HL-60 (cell line): ENCODE measurements at regions not wholly inside any gene's neighbourhood (a gene's known extent, or its start where the extent isn't known, plus 50 kb on each side); places are given as distances from the start of the nearest gene placed in this dataset.

Source experiments
- DNase-seq, 2 experiments: peaks; one replicate each; pipeline ENCODE4 v3.0.0-alpha.2; 2010 to 2020; ENCODE audit warnings: low read depth in 1 of 2, low spot score in 1 of 2
- H3K27ac ChIP-seq: fragments of 250-450 bp; sonication (Bioruptor Pico); replicated peaks from 2 replicates; pipeline ENCODE4 v1.5.1; 2020; ENCODE audit warnings: mild to moderate bottlenecking, moderate library complexity
- H3K27me3 ChIP-seq: fragments of 250-450 bp; sonication (Bioruptor Pico); 2 replicates; pipeline ENCODE4 v1.5.1; 2021; ENCODE audit warnings: mild to moderate bottlenecking, moderate library complexity; ENCODE audit not compliant: insufficient read depth, poor library complexity, severe bottlenecking
- H3K4me3 ChIP-seq: replicated peaks from 2 replicates; pipeline ENCODE4 v1.5.1; 2011; ENCODE audit warnings: mild to moderate bottlenecking, control low read depth, low read length; ENCODE audit not compliant: insufficient read depth
- CTCF ChIP-seq: IDR thresholded peaks from one replicate; pipeline ENCODE4 v1.5.1; 2011; ENCODE audit warnings: low read length, control low read depth, inconsistent platforms; ENCODE audit not compliant: insufficient read depth
- GABPA ChIP-seq: IDR thresholded peaks from 2 replicates; pipeline ENCODE4 v1.6.1; 2012; ENCODE audit warnings: low read depth
- POLR2AphosphoS5 ChIP-seq: IDR thresholded peaks from 2 replicates; pipeline ENCODE4 v1.6.1; 2012; ENCODE audit warnings: low read depth
- SPI1 ChIP-seq: IDR thresholded peaks from 2 replicates; pipeline ENCODE4 v1.6.1; 2012; ENCODE audit warnings: low read depth, mild to moderate bottlenecking, borderline replicate concordance
- TF ChIP-seq, protein P1 (sequence below): IDR thresholded peaks from 2 replicates; pipeline ENCODE4 v1.6.1; 2012; ENCODE audit warnings: low read depth; ENCODE audit not compliant: insufficient replicate concordance

- Histone ChIP-seq H3K27me3 (no peaks in the 10 kb centered on the region), H3K27ac (no peak overlapping the region), H3K4me3 (no peak overlapping the region)
- TF ChIP-seq SPI1 = no peak
- TF ChIP-seq, protein P1, sequence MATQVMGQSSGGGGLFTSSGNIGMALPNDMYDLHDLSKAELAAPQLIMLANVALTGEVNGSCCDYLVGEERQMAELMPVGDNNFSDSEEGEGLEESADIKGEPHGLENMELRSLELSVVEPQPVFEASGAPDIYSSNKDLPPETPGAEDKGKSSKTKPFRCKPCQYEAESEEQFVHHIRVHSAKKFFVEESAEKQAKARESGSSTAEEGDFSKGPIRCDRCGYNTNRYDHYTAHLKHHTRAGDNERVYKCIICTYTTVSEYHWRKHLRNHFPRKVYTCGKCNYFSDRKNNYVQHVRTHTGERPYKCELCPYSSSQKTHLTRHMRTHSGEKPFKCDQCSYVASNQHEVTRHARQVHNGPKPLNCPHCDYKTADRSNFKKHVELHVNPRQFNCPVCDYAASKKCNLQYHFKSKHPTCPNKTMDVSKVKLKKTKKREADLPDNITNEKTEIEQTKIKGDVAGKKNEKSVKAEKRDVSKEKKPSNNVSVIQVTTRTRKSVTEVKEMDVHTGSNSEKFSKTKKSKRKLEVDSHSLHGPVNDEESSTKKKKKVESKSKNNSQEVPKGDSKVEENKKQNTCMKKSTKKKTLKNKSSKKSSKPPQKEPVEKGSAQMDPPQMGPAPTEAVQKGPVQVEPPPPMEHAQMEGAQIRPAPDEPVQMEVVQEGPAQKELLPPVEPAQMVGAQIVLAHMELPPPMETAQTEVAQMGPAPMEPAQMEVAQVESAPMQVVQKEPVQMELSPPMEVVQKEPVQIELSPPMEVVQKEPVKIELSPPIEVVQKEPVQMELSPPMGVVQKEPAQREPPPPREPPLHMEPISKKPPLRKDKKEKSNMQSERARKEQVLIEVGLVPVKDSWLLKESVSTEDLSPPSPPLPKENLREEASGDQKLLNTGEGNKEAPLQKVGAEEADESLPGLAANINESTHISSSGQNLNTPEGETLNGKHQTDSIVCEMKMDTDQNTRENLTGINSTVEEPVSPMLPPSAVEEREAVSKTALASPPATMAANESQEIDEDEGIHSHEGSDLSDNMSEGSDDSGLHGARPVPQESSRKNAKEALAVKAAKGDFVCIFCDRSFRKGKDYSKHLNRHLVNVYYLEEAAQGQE = no peak
- no peak for TF ChIP-seq POLR2AphosphoS5
- no peak for TF ChIP-seq CTCF
- TF ChIP-seq GABPA = no peak
- DNase-seq = no peak
These were observed 158.0 kb upstream of the CARMIL1 start for GRCh38 chr6:25121186-25121585.

GRCh38 chr6:25122001-25122400, 157.2 kb upstream of the CARMIL1 start:
- TF ChIP-seq GABPA (no peak), CTCF (no peak), SPI1 (no peak)
- DNase-seq = no peak
- no peaks in the 10 kb centered on the region for H3K27me3 ChIP-seq
- H3K27ac ChIP-seq = no peak overlapping the region
- no peak overlapping the region for H3K4me3 ChIP-seq

- TF ChIP-seq SPI1 (no peak), GABPA (no peak), CTCF (no peak), POLR2AphosphoS5 (no peak)
- TF ChIP-seq, protein P1 = no peak
- H3K4me3 ChIP-seq = no peak overlapping the region
- no peak overlapping the region for H3K27ac ChIP-seq
- no peaks in the 10 kb centered on the region for H3K27me3 ChIP-seq
- no peak for DNase-seq
These were observed 156.4 kb upstream of the CARMIL1 start for GRCh38 chr6:25122622-25123237.

- H3K27ac ChIP-seq = no peak overlapping the region
- H3K27me3 ChIP-seq = no peaks in the 10 kb centered on the region
- TF ChIP-seq GABPA = no peak
- TF ChIP-seq CTCF = no peak
- no peak for TF ChIP-seq POLR2AphosphoS5
- TF ChIP-seq, protein P1 = no peak
- TF ChIP-seq SPI1 = no peak
- no peak overlapping the region for H3K4me3 ChIP-seq
- no peak for DNase-seq
These were observed 154.9 kb upstream of the CARMIL1 start for GRCh38 chr6:25124216-25124715.
